GM19395 (cell line): ENCODE measurements at regions not wholly inside any gene's neighbourhood (a gene's known extent, or its start where the extent isn't known, plus 50 kb on each side); places are given as distances from the start of the nearest gene placed in this dataset.

ENCODE experiments used
- ATAC-seq: cut with Tn5 transposase; IDR thresholded peaks from one replicate; pipeline ENCODE4 v1.9.1; 2021; ENCODE audit warnings: mild to moderate bottlenecking, moderate library complexity; ENCODE audit not compliant: unreplicated experiment

DNA sequence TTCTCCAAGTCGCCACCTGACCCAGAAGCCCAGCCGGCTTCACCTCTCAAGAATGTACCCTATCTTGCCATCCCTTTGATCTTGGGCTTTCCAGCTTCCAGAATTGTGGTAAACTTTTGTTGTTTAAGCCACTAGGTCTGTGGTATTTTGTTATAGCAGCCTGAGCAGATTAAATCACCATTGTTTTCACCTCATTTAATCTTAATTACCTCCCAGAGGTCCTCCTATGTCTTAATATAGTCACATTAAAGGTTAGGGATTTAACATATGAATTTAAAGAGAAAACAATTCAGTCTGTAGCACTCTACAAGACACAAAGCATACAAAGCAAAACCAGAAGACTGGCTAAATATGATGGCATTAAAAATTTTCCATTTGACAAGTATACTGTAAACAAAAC lies 123.4 kb upstream of the CADM2 start:
- no peak for ATAC-seq

DNA sequence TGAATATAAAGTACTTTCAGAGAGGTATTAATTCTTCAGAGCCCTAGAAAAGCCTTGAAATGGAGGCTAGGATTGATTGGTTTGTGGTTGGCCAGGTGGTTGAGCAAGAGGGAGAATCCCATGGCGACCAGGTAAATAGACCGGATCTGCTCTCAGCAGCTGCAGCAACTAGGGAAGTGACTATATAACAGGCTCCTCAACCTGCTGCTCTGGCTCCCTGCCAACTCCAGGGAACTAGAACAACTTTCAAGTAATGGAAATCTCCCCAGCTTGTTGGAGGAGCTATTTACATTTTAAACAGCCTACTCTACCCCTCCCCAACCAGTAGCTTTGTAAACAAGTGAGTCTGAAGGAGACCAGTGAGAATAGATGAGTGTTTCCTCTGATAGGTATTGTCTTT lies 121.8 kb upstream of the CADM2 start:
- ATAC-seq = no peak

DNA sequence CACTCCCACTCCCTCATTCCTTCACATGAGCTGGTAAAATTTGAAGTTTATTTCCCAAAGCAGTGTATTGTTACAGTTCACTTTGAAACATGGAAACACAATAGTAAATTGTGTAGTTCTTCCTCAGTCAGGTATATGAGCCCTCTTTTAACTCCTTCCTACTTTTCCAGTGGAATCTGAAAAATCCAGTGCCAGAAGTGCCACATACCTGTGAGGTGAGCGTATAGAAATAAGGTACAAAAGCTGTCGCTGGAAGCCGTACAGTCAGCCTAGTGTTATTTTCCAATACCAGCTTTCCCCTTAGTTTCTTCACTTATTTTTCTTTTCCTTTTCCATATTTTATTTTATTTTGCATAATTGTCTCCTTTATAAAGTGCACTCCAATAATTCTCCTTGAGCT lies 81.7 kb upstream of the CADM2 start:
- ATAC-seq = no peak

- no peak for ATAC-seq
Measured at GRCh38 chr3:84881288-84881687, 77.5 kb upstream of the CADM2 start.

- no peak for ATAC-seq
Measured at GRCh38 chr3:84885199-84885882, 73.4 kb upstream of the CADM2 start.

- ATAC-seq = no peak
Measured at GRCh38 chr3:84891851-84892250, 66.9 kb upstream of the CADM2 start.

- no peak for ATAC-seq
Measured at GRCh38 chr3:84893211-84893610, 65.6 kb upstream of the CADM2 start.

GRCh38 chr3:84904212-84904611 lies 54.6 kb upstream of the CADM2 start:
- no peak for ATAC-seq

DNA sequence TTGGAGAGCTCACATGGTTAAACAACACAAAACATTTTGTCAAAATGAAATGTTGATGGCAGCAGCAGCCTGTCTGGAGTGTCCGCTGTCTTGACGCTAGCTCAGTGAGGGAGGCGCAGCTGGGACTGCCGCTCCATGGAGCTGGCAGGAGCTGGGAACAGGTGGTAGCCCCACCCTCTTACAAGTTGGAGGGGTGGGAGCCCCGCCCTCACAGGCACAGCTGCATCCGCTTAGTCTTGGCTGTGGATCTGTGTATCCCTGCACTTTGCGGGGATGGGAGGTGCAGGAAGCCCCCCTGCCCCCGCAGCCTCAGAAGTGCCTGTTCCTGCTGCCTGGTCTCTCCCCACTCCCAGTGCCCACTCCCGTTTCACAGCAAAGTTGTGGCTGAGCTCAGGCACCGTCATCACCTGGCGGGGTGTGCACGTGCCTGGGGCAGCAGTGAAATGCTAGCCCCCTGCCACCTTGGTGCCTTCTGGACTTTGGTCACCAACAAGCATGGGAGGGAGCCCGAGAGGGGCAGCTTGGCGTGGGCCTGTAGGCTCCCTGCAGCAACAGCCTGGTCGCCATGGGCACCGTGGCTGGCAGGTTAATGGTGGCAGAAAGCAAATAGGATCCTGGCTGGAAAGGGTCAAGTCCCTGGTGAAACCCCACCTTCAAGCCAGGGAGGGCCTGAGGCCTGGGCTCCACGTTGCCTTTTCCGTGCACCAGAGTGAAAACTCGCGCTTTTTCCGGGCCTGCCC lies 53.8 kb upstream of the CADM2 start:
- ATAC-seq = no peak

GRCh38 chr3:84905556-84905920 lies 53.3 kb upstream of the CADM2 start:
- ATAC-seq = no peak

- ATAC-seq = no peak
Measured at GRCh38 chr3:84906065-84906464, 52.7 kb upstream of the CADM2 start.
